ENCODE measurements at regions not wholly inside any gene's neighbourhood (a gene's known extent, or its start where the extent isn't known, plus 50 kb on each side); places are given as distances from the start of the nearest gene placed in this dataset.
"Not testable (repeated sequence)": the region's sequence is repeated elsewhere in the genome, so short reads cannot be mapped to it uniquely, and the experiment has no call there.

DNA sequence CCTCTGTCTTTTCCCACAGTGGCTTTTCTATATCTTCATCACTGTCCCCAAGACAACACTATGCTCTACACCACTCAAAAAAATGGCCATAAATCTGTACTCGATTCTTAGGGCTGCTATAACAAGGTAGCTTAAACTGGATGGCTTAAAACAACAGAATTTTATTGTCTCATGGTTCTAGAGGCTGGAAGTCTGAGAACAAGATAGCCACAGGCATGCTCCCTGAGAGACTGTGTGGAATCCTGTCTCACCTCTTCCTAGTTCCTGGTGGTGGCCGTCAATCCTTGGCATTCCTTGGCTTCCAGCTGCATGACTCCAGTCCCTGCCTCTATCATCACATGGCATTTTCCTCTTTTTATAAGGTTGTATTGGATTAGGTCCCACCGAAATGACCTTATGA, 70.7 kb upstream of the DCLK2 start:
- Histone ChIP-seq H3K4me1 (no peaks in the 10 kb centered on the region), H3K36me3 (no peaks in the 10 kb centered on the region), H3K27ac (no peak overlapping the region), H3K27me3 (no peaks in the 10 kb centered on the region), H3K4me3 (no peak overlapping the region), H3K9ac (ENCODE audit: low read depth in 2 of 2, low read length in 2 of 2) (no peak overlapping the region), H3K9me3 (no peaks in the 10 kb centered on the region)
- intact Hi-C loops (cut with DNase I): loop anchor here (10.0 kb wide), 3 partner anchors 67 to 857 kb away; partner anchors contain the start of gene DCLK2
- DNase-seq: no peak
- TF ChIP-seq, protein P1, sequence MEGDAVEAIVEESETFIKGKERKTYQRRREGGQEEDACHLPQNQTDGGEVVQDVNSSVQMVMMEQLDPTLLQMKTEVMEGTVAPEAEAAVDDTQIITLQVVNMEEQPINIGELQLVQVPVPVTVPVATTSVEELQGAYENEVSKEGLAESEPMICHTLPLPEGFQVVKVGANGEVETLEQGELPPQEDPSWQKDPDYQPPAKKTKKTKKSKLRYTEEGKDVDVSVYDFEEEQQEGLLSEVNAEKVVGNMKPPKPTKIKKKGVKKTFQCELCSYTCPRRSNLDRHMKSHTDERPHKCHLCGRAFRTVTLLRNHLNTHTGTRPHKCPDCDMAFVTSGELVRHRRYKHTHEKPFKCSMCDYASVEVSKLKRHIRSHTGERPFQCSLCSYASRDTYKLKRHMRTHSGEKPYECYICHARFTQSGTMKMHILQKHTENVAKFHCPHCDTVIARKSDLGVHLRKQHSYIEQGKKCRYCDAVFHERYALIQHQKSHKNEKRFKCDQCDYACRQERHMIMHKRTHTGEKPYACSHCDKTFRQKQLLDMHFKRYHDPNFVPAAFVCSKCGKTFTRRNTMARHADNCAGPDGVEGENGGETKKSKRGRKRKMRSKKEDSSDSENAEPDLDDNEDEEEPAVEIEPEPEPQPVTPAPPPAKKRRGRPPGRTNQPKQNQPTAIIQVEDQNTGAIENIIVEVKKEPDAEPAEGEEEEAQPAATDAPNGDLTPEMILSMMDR (IDR thresholded peaks at IDR 0.05): no peak

GRCh38 chr4:150008546-150008945, 69.7 kb upstream of the DCLK2 start:
- no peak overlapping the region for H3K4me3 ChIP-seq
- no peaks in the 10 kb centered on the region for H3K27me3 ChIP-seq
- TF ChIP-seq, protein P1 (IDR thresholded peaks at IDR 0.05): no peak
- H3K9me3 ChIP-seq: no peaks in the 10 kb centered on the region
- no peaks in the 10 kb centered on the region for H3K36me3 ChIP-seq
- DNase-seq: no peak
- H3K9ac ChIP-seq (ENCODE audit: low read depth in 2 of 2, low read length in 2 of 2): no peak overlapping the region
- no peaks in the 10 kb centered on the region for H3K4me1 ChIP-seq
- intact Hi-C loops (cut with DNase I): loop anchor here (10.0 kb wide), 3 partner anchors 66 to 856 kb away; partner anchors contain the start of gene DCLK2
- H3K27ac ChIP-seq: no peak overlapping the region

- intact Hi-C loops (cut with DNase I): loop anchor here (10.0 kb wide), 3 partner anchors 65 to 855 kb away; partner anchors contain the start of gene DCLK2
- H3K9me3 ChIP-seq: no peaks in the 10 kb centered on the region
- no peak overlapping the region for H3K27ac ChIP-seq
- DNase-seq: no peak
- H3K4me1 ChIP-seq: no peaks in the 10 kb centered on the region
- no peaks in the 10 kb centered on the region for H3K36me3 ChIP-seq
- no peak overlapping the region for H3K9ac ChIP-seq (ENCODE audit: low read depth in 2 of 2, low read length in 2 of 2)
- H3K4me3 ChIP-seq: no peak overlapping the region
- TF ChIP-seq, protein P1 (IDR thresholded peaks at IDR 0.05): no peak
- no peaks in the 10 kb centered on the region for H3K27me3 ChIP-seq
These were observed 68.7 kb upstream of the DCLK2 start for GRCh38 chr4:150009533-150009932.

GRCh38 chr4:150010525-150011126, 67.6 kb upstream of the DCLK2 start:
- TF ChIP-seq, protein P1 (IDR thresholded peaks at IDR 0.05): peak; percentile 27
- Histone ChIP-seq H3K9me3 (no peaks in the 10 kb centered on the region), H3K4me3 (no peak overlapping the region), H3K4me1 (no peaks in the 10 kb centered on the region), H3K27ac (no peak overlapping the region), H3K36me3 (no peaks in the 10 kb centered on the region), H3K27me3 (no peaks in the 10 kb centered on the region), H3K9ac (ENCODE audit: low read depth in 2 of 2, low read length in 2 of 2) (no peak overlapping the region)
- peak; percentile 42 for DNase-seq
- intact Hi-C loops (cut with DNase I): loop anchor here (2.0 kb wide), 1 partner anchor 230 kb away; no protein-coding TSS in a partner anchor

DNA sequence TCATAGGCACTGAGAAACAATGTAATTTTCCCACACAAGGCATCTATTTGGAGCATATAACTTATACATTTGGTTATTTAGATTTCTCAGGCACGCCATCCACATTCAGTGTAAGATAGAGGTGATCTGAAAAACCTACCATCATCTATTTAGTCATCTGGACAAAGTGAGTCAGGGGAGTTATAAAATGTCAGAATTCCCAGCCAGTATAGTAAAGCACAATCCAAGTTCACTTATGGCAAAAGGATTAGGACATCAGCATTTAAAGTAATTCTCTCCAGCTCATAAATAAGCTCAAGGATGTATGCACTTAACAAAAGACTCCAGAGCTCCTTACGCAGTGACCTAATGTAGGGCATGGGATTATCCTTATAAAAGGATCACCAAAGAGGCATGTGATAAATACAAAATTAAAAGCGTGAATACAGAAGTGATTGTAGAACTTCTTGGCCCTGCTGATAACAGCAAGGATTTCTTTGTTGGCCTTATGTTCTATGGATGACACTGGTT, 65.3 kb upstream of the DCLK2 start:
- Histone ChIP-seq H3K9ac (ENCODE audit: low read depth in 2 of 2, low read length in 2 of 2) (no peak overlapping the region), H3K9me3 (no peaks in the 10 kb centered on the region), H3K36me3 (no peaks in the 10 kb centered on the region), H3K4me3 (no peak overlapping the region), H3K27ac (no peak overlapping the region), H3K27me3 (no peaks in the 10 kb centered on the region), H3K4me1 (no peaks in the 10 kb centered on the region)
- intact Hi-C loops (cut with DNase I): no loop called here
- TF ChIP-seq, protein P1 (IDR thresholded peaks at IDR 0.05): no peak
- DNase-seq: no peak

DNA sequence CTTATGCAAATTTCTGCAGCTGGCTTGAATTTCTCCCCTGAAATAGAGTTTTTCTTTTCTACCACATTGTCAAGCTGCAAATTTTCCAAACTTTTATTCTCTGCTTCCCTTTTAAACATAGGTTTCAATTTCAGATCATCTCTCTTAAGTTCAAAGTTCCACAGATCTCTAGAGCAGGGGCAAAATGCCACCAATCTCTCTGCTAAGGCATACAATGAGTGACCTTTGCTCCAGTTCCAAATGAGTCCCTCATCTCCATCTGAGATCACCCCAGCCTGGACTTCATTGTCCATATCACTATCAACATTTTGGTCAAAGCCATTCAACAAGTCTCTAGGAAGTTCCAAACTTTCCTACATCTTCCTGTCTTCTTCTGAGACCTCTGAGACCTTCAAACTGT, 62.3 kb upstream of the DCLK2 start:
- H3K36me3 ChIP-seq; intact Hi-C loops (cut with DNase I); H3K9me3 ChIP-seq; H3K27ac ChIP-seq; H3K27me3 ChIP-seq; DNase-seq; H3K9ac ChIP-seq (ENCODE audit: low read depth in 2 of 2, low read length in 2 of 2); H3K4me3 ChIP-seq; H3K4me1 ChIP-seq: not testable (repeated sequence)

DNA sequence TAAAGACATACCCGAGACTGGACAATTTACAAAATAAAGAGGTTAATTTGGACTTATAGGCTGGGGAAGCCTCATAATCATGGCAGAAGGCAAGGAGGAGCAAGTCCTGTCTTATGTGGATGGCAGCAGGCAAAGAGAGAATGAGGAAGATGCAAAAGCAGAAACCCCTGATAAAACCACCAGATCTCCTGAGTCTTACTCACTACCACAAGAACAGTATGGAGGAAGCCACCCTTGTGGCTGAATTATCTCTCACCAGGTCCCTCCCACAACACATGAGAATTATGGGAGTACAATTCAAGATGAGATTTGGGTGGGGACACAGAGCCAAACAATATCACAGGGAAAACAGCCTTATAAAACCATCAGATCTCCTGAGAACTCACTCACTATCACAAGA, 61.6 kb upstream of the DCLK2 start:
- H3K27me3 ChIP-seq; H3K4me1 ChIP-seq; H3K36me3 ChIP-seq; intact Hi-C loops (cut with DNase I); H3K9me3 ChIP-seq; H3K27ac ChIP-seq; DNase-seq; H3K9ac ChIP-seq (ENCODE audit: low read depth in 2 of 2, low read length in 2 of 2); H3K4me3 ChIP-seq: not testable (repeated sequence)
